Adrenal gland (tissue), 5 donors: ENCODE measurements at regions not wholly inside any gene's neighbourhood (a gene's known extent, or its start where the extent isn't known, plus 50 kb on each side); places are given as distances from the start of the nearest gene placed in this dataset.

Experiments
- CTCF ChIP-seq, 6 experiments: fragments of 450-650 bp in 4 of 6; fragments of 200-600 bp in 2 of 6; sonication (generic) in 1 of 6; IDR thresholded peaks; 1 replicate in 5 of 6; 2 replicates in 1 of 6; pipeline versions ENCODE4 v1.5.1 to v1.8.0; 2016 to 2021; ENCODE audit warnings: antibody characterized with exemption in 6 of 6, mild to moderate bottlenecking in 2 of 6, moderate library complexity in 1 of 6
- POLR2A ChIP-seq, 2 donors: fragments of 450-650 bp; IDR thresholded peaks; one replicate each; pipeline ENCODE4 v1.6.1; 2017; ENCODE audit warnings: antibody characterized with exemption in 2 of 2, mild to moderate bottlenecking in 2 of 2, moderate library complexity in 1 of 2
- donor health status: DM: no; HTN: no; CAD: no.

- TF ChIP-seq POLR2A (IDR thresholded peaks at IDR 0.05) (no peak), CTCF (IDR thresholded peaks at IDR 0.05) (no peak)
Observed at GRCh38 chr19:31838163-31838815, 489.1 kb upstream of the TSHZ3 start.
